Sigmoid colon (tissue), 6 donors: ENCODE measurements at regions not wholly inside any gene's neighbourhood (a gene's known extent, or its start where the extent isn't known, plus 50 kb on each side); places are given as distances from the start of the nearest gene placed in this dataset.

Experiments used
- DNase-seq: peaks from one replicate; pipeline ENCODE4 v3.0.0-alpha.2; 2019
- H3K27ac ChIP-seq, 4 donors: fragments of 200-600 bp; sonication (generic); one replicate each; pipeline ENCODE4 v1.5.1; 2016 to 2019; ENCODE audit warnings: mild to moderate bottlenecking in 1 of 4
- H3K27me3 ChIP-seq, 3 donors: fragments of 200-600 bp; sonication (generic); one replicate each; pipeline ENCODE4 v1.5.1; 2019; ENCODE audit warnings: mild to moderate bottlenecking in 1 of 3
- H3K36me3 ChIP-seq, 4 donors: fragments of 200-600 bp; sonication (generic); one replicate each; pipeline ENCODE4 v1.5.1; 2016 to 2019
- H3K4me1 ChIP-seq, 4 donors: fragments of 200-600 bp; sonication (generic); one replicate each; pipeline ENCODE4 v1.5.1; 2017 to 2019
- H3K4me3 ChIP-seq, 4 donors: fragments of 200-600 bp; sonication (generic); one replicate each; pipeline ENCODE4 v1.5.1; 2017 to 2019; ENCODE audit warnings: mild to moderate bottlenecking in 2 of 4, moderate library complexity in 1 of 4
- H3K9me3 ChIP-seq, 4 donors: fragments of 200-600 bp in 3 of 4; sonication (generic) in 3 of 4; one replicate each; pipeline versions ENCODE4 v1.5.1 to v1.6.1; 2013 to 2019
- CTCF ChIP-seq, 4 experiments: fragments of 450-650 bp in 3 of 4; fragments of 200-600 bp in 1 of 4; IDR thresholded peaks; one replicate each; pipeline ENCODE4 v1.5.1; 2016 to 2019; ENCODE audit warnings: antibody characterized with exemption in 4 of 4, mild to moderate bottlenecking in 3 of 4, moderate library complexity in 2 of 4
- EP300 ChIP-seq, 4 donors: sonication (generic); formaldehyde crosslinking; IDR thresholded peaks; one replicate each; pipeline ENCODE4 v1.6.1; 2017; ENCODE audit warnings: antibody characterized with exemption in 4 of 4
- POLR2A ChIP-seq, 2 donors: fragments of 450-650 bp; IDR thresholded peaks; one replicate each; pipeline ENCODE4 v1.6.1; 2016; ENCODE audit warnings: antibody characterized with exemption in 2 of 2, mild to moderate bottlenecking in 2 of 2, moderate library complexity in 2 of 2
- POLR2AphosphoS5 ChIP-seq, 4 donors: sonication (generic); formaldehyde crosslinking; IDR thresholded peaks; one replicate each; pipeline ENCODE4 v1.6.1; 2017; ENCODE audit warnings: antibody characterized with exemption in 4 of 4
- WGBS, 2 donors: extraction: QIAGEN DNeasy Blood & Tissue Kit; methylation state at CpG; one replicate each; pipeline ENCODE4 v1.1.7; 2013; 5-methylcytosine and 5-hydroxymethylcytosine counted together
- intact Hi-C: fragments of 100-400 bp; cut with DNase I; formaldehyde crosslinking; loops from one replicate; pipeline ENCODE4 v1.15.1; 2023
- donor health status: healthy with polysubstance abuse.
- donor health status: healthy.

- Histone ChIP-seq H3K4me1 (peaks cover 0 to 12% (median 11%) of the 10 kb centered on the region in 4 donors), H3K27ac (no peak overlapping the region), H3K36me3 (no peaks in the 10 kb centered on the region), H3K4me3 (no peak overlapping the region), H3K27me3 (no peaks in the 10 kb centered on the region), H3K9me3 (no peaks in the 10 kb centered on the region)
- intact Hi-C loops = no loop called here
- WGBS, 2 donors = 33 to 57% methylated on average over 12 of the region's 12 CpGs
- no peak for TF ChIP-seq POLR2A (IDR thresholded peaks at IDR 0.05)
- no peak for TF ChIP-seq CTCF (IDR thresholded peaks at IDR 0.05)
- TF ChIP-seq POLR2AphosphoS5 (IDR thresholded peaks at IDR 0.05) = no peak
- no peak for TF ChIP-seq EP300 (IDR thresholded peaks at IDR 0.05)
- DNase-seq = no peak
These were observed 55.1 kb downstream of the SOX9 start for GRCh38 chr17:72175787-72176515.

- H3K4me1 ChIP-seq = peaks cover 0 to 11% (median 9%) of the 10 kb centered on the region in 4 donors
- intact Hi-C loops = no loop called here
- no peak overlapping the region for H3K27ac ChIP-seq
These were observed 55.7 kb downstream of the SOX9 start for GRCh38 chr17:72176516-72176851.

GRCh38 chr17:72176951-72177660, 56.3 kb downstream of the SOX9 start:
- H3K27me3 ChIP-seq = no peaks in the 10 kb centered on the region
- H3K36me3 ChIP-seq = no peaks in the 10 kb centered on the region
- TF ChIP-seq POLR2AphosphoS5 (IDR thresholded peaks at IDR 0.05) (no peak), POLR2A (IDR thresholded peaks at IDR 0.05) (no peak), CTCF (IDR thresholded peaks at IDR 0.05) (no peak), EP300 (IDR thresholded peaks at IDR 0.05) (no peak)
- H3K9me3 ChIP-seq = no peaks in the 10 kb centered on the region
- intact Hi-C loops = no loop called here
- H3K4me1 ChIP-seq = peaks cover 0 to 5% (median 3%) of the 10 kb centered on the region in 4 donors
- H3K27ac ChIP-seq = no peak overlapping the region
- 13 to 51% methylated on average over 8 of the region's 8 CpGs for WGBS, 2 donors
- no peak overlapping the region for H3K4me3 ChIP-seq
- DNase-seq = no peak

More at GRCh38 chr17:72176516-72176851, 55.7 kb downstream of the SOX9 start:
- no peaks in the 10 kb centered on the region for H3K27me3 ChIP-seq
- H3K36me3 ChIP-seq = no peaks in the 10 kb centered on the region
- no peaks in the 10 kb centered on the region for H3K9me3 ChIP-seq
- no peak for TF ChIP-seq EP300 (IDR thresholded peaks at IDR 0.05)
- no peak overlapping the region for H3K4me3 ChIP-seq
- WGBS, 2 donors = 13 to 56% methylated on average over 3 of the region's 3 CpGs
- DNase-seq = no peak

GRCh38 chr17:72177738-72178137, 56.9 kb downstream of the SOX9 start:
- TF ChIP-seq EP300 (IDR thresholded peaks at IDR 0.05) (no peak), POLR2AphosphoS5 (IDR thresholded peaks at IDR 0.05) (no peak), POLR2A (IDR thresholded peaks at IDR 0.05) (no peak), CTCF (IDR thresholded peaks at IDR 0.05) (no peak)
- Histone ChIP-seq H3K27ac (no peak overlapping the region), H3K4me3 (no peak overlapping the region), H3K4me1 (no peaks in the 10 kb centered on the region), H3K36me3 (no peaks in the 10 kb centered on the region), H3K27me3 (no peaks in the 10 kb centered on the region), H3K9me3 (no peaks in the 10 kb centered on the region)
- 43 to 72% methylated on average over 2 of the region's 2 CpGs for WGBS, 2 donors
- DNase-seq = no peak
- intact Hi-C loops = no loop called here

- 32 to 44% methylated on average over 2 of the region's 2 CpGs for WGBS, 2 donors
- no peak for DNase-seq
These were observed 61.6 kb downstream of the SOX9 start for GRCh38 chr17:72182371-72182873.

More at GRCh38 chr17:72182371-72182873, 61.6 kb downstream of the SOX9 start:
- intact Hi-C loops = no loop called here
- TF ChIP-seq POLR2A (IDR thresholded peaks at IDR 0.05) (no peak), EP300 (IDR thresholded peaks at IDR 0.05) (no peak), CTCF (IDR thresholded peaks at IDR 0.05) (no peak), POLR2AphosphoS5 (IDR thresholded peaks at IDR 0.05) (no peak)
- Histone ChIP-seq H3K27me3 (no peaks in the 10 kb centered on the region), H3K4me3 (no peak overlapping the region), H3K9me3 (no peaks in the 10 kb centered on the region), H3K4me1 (no peaks in the 10 kb centered on the region), H3K27ac (no peak overlapping the region), H3K36me3 (no peaks in the 10 kb centered on the region)
